NCI-H146 (cell line): ENCODE measurements at regions not wholly inside any gene's neighbourhood (a gene's known extent, or its start where the extent isn't known, plus 50 kb on each side); places are given as distances from the start of the nearest gene placed in this dataset.

Experiments
- DNase-seq: peaks from one replicate; lab custom pipeline; 2025; lab: John Stamatoyannopoulos, UW

DNA sequence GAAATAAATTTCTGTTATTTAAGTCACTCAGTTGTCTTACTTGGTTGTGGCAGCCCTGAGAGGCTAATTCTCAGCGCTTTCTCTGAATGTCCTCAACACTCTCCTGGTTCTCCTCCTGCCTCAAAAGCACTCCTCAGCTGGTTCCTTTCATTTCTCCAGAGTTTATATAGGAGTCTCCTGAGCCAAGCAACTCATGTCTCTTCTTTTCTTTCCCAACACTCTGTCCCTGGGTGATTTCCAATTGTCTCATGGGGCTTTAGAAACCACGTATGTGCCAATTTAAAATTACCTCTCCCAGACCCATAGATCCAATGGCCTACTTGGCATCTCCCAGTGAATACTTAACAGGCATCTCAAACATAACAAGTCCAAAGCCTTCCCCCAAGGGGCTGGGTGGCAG lies 184.3 kb downstream of the TTC32 start:
- no peak for DNase-seq

DNA sequence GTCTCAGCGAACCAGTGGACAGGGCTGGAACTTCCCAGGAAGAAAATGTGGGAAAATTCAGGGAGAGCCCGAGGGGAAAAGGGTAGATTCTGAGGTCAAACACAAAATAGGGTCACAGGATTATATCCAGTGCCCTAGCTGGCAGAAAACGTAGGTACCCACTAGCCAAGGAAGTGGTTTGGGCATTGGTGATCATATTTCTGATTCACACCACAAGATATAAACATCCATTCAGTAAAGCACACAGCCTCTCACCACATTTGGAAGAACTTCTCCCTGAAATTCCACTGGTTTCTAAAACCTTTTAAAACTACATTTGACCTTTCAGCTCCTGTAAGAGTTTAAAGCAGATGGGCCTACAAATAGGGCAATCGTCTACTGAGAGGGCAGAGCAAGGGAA lies 186.9 kb downstream of the TTC32 start:
- no peak for DNase-seq

DNA sequence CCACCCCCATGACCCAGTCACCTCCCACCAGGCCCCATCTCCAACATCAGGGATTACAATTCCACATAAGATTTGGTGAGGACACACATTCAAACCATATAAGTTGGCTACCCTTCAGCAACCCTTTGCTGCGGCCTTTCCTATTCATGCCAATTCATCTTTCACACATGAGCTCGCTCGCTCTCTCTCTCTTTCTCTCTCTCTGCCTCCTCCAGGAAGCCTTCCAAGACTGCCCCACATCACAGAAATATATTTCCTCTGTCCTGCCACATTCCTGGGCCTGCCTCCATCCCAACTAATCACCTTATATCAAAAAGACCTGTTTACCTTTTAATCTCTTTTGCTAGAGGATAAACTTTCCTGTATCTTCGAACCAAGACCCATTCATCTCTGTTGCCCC lies 188.9 kb downstream of the TTC32 start:
- DNase-seq: no peak

DNA sequence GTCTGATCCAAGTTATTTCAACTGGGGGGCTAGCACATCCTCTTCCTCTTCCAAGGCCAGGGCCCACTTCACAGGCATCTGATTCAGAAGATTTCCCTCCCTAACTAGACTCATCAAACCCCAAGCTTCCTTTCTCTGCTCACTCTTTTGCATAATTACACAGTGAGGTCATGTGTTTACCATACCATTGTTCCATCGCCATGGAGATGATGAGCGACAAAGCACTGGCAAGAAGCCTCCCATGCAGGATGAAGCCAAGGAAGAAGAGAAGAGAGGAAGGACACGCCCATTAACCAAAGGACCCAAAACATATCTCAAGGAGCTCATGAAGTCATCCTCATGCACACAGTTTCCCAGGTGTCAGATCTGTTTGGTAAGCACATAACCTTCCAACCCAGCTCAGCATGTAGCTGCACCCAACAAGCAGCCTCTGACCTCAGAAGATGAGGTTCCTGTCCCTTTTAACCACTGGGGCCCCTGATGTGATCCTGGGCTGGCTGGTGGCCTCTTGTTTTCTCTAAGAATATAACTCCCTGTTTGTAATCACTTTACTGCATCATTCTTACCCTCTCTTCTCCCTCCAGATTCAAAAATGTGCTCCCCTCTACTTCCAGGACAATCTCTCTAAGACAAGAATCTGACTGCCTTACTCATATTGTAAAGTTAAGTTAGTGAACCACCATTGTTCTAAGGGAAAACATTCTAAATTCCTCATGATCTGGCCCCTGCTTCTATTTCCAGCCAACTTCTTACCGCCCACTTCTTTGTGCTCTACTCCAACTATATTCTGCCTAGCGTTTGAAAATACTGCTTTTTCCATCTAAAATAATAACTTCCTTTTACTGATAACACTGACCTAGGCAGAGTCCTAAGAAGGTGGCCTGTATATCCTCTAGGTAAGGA lies 190.1 kb downstream of the TTC32 start:
- peak; percentile 70 for DNase-seq

GRCh38 chr2:19710230-19710629 lies 191.6 kb downstream of the TTC32 start:
- DNase-seq: no peak

- no peak for DNase-seq
These were observed 192.2 kb downstream of the TTC32 start for GRCh38 chr2:19709553-19709952.

GRCh38 chr2:19708776-19709175 lies 193.0 kb downstream of the TTC32 start:
- no peak for DNase-seq

GRCh38 chr2:19706332-19706731 lies 195.5 kb downstream of the TTC32 start:
- DNase-seq: no peak

GRCh38 chr2:19702267-19702666 lies 199.5 kb downstream of the TTC32 start:
- DNase-seq: no peak

GRCh38 chr2:19700861-19701585 lies 200.8 kb downstream of the TTC32 start:
- no peak for DNase-seq

- DNase-seq: no peak
These were observed 204.7 kb downstream of the TTC32 start for GRCh38 chr2:19697131-19697530.

DNA sequence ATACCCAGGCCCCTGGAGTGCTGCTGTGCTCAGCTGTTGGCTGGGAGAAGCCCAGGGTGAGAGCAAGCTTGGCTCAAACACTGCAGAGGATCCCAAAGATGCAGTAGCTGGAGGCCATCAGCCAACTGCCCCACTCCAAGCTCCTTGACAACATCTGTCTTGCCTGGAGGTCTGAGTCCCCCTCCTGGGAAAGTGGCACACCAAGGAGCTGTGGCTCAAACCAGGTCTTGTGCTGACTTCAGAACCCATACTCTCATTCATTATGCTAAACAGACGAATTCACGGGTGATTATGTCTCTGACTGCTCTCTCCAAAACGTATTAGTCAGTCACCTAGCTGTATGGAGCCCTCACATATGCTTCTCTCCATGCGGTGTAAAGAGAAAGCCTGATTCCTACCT lies 206.1 kb downstream of the TTC32 start:
- DNase-seq: no peak

DNA sequence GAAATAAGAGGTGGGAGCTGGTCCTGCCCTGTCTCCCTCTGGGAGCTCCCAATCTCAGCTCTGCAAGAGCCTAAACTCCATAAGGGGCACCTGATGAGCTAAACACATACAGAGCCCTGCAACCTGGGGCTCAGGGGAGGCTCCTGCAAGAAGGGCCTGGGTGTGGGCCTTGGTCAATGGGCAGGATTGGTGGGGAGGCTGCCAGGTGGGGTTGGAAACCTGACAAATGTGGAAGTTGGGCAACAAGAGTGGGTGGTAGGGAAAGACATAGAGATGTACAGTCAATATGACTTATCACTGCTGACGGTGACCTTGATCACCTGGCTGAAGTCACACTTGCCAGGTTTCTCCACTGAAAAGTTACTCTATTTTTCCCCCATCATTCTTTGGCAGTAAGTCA lies 209.9 kb downstream of the TTC32 start:
- no peak for DNase-seq

- no peak for DNase-seq
These were observed 211.4 kb downstream of the TTC32 start for GRCh38 chr2:19690429-19690828.

- no peak for DNase-seq
These were observed 212.1 kb downstream of the TTC32 start for GRCh38 chr2:19689646-19690168.

- no peak for DNase-seq
These were observed 213.7 kb downstream of the TTC32 start for GRCh38 chr2:19688059-19688458.

DNA sequence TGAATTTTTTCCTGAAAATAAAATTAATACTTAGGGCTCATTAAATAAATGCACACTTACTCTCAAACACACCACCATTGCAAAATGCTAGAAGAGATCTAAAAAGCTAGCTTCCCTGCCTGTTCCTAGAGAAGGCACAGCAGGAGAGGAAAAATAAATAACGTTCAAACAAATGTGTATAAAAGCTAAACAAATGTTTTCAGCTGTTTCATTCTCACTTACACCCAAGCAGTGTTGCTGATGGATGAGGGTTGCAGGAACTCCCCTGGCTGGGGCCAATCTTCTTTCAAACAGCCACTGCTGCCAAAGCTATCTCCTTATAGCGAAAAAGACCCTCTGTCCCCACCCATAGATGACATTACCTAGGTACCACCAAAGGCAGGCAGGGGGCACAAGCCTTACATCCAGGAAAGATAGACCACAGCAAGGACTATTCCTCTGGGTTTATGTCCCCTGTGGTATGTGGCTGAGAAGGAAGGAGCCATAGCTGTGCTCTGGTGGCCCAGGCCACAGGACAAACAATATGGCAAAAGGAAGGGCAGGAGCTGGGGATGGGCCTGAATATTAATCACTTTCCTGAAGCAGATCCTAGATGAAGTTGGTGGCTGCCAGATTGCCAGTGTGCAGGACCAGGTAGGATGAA lies 214.6 kb downstream of the TTC32 start:
- DNase-seq: no peak

DNA sequence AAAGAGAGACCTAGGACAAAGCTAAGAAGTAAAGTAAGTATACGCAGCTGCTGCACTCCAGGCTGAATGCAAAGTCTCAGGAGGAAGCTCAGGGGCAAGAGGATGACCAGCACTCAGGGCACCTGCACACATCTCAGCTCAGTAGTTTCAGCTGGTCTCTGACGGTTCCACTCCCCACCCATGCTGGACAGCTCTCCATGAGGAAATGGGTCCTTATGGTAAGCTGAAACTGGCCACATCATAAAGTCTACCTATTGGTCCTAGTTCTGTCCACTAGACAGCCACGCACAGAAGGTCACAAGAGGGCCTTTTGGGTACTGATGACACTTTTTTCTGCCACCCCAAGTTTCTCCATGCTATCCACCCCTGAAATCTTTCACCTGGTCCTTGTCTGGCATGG lies 215.3 kb downstream of the TTC32 start:
- no peak for DNase-seq

GRCh38 chr2:19685731-19686130 lies 216.1 kb downstream of the TTC32 start:
- DNase-seq: no peak

- DNase-seq: no peak
These were observed 217.3 kb downstream of the TTC32 start for GRCh38 chr2:19684516-19684915.

DNA sequence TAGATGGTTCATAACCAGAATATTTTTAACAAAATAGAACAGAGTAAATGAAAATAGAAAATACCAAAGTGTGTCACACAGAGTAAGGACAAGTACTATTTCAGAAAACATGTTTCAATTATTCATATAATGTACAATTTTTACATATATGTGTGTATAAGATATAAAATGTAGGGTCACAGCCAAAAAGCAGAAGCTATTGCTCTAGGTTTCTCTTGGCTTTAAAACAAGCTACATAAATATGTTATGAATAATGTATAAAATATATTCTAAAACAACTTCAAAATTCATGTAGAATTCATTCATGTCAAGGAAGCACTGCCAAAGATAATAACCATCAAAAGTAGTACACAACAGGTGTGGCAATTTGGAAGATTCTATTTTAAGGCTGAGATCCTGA lies 218.2 kb downstream of the TTC32 start:
- no peak for DNase-seq

DNA sequence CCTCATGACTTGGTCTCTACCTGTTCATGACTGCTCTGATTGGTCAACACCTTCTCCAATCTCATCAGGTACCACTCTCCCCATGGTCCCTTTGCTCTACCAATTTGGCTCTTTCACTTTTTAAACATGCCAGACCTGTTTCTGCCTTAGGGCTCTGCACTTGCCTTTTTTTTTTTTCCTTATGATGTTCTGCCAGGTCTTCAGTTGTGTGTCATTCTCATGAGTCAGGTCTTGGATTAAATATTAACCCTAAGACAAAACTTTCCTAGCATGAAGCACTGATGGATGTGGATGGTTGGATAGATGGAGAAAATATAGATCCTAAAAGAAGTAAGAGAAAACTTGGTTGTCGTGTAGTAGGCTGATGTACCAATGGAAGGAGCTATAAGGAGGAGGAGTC lies 219.3 kb downstream of the TTC32 start:
- DNase-seq: no peak
